Thoracic aorta (tissue), 2 donors: ENCODE measurements at regions not wholly inside any gene's neighbourhood (a gene's known extent, or its start where the extent isn't known, plus 50 kb on each side); places are given as distances from the start of the nearest gene placed in this dataset.

ENCODE experiments used
- ATAC-seq: fragments of 150-250 bp; one replicate; pipeline ENCODE4 v1.8.0; 2017; ENCODE audit warnings: low read depth; ENCODE audit not compliant: insufficient number of reproducible peaks, low FRiP score
- DNase-seq: peaks from one replicate; pipeline ENCODE4 v3.0.0-alpha.2; 2020; ENCODE audit warnings: low spot score
- H3K27ac ChIP-seq, 2 donors: fragments of 200-600 bp; sonication (generic); 1 replicate in 1 of 2; 2 replicates in 1 of 2; pipeline ENCODE4 v1.5.1; 2016; ENCODE audit warnings: mild to moderate bottlenecking in 2 of 2, moderate library complexity in 2 of 2
- H3K27me3 ChIP-seq: fragments of 200-600 bp; sonication (generic); replicated peaks from 2 replicates; pipeline ENCODE4 v1.6.0; 2016; ENCODE audit warnings: mild to moderate bottlenecking; ENCODE audit not compliant: insufficient read depth
- H3K36me3 ChIP-seq: fragments of 200-600 bp; sonication (generic); one replicate; pipeline ENCODE4 v1.5.1; 2016
- H3K4me1 ChIP-seq, 2 donors: fragments of 200-600 bp; sonication (generic); 1 replicate in 1 of 2; 2 replicates in 1 of 2; pipeline versions ENCODE4 v1.5.1 to v1.6.0; 2016; ENCODE audit warnings: low read depth in 2 of 2, mild to moderate bottlenecking in 1 of 2; ENCODE audit not compliant: control insufficient read depth in 1 of 2
- H3K4me3 ChIP-seq: fragments of 200-600 bp; sonication (generic); 2 replicates; pipeline ENCODE4 v1.5.1; 2016; ENCODE audit warnings: mild to moderate bottlenecking
- H3K9me3 ChIP-seq: fragments of 200-600 bp; sonication (generic); 2 replicates; pipeline ENCODE4 v1.5.1; 2016
- TF ChIP-seq, protein P1 (sequence below): fragments of 200-600 bp; sonication (generic); IDR thresholded peaks from one replicate; pipeline ENCODE4 v1.5.1; 2019; ENCODE audit warnings: antibody characterized with exemption

DNA sequence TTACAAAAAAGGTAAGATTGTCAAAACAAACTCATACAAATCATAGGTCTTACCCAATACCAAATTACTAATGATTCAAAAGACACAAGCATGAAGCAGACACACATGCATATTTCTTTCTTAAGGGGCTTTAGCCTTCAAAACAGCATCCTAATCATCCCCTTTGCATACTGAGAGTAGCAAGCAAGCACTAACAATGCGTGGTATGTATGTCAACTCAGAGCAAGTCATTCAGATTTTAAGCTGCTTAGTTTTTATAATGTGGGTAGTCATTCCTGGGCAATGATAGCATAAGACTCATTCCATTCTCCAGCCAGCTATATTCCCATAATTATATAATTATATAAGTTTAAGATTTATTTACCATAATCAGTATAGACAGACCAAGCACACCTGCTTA, 219.6 kb downstream of the DKK2 start:
- no peaks in the 10 kb centered on the region for H3K9me3 ChIP-seq
- no peaks in the 10 kb centered on the region for H3K4me1 ChIP-seq
- H3K4me3 ChIP-seq, result no peak overlapping the region
- TF ChIP-seq, protein P1, sequence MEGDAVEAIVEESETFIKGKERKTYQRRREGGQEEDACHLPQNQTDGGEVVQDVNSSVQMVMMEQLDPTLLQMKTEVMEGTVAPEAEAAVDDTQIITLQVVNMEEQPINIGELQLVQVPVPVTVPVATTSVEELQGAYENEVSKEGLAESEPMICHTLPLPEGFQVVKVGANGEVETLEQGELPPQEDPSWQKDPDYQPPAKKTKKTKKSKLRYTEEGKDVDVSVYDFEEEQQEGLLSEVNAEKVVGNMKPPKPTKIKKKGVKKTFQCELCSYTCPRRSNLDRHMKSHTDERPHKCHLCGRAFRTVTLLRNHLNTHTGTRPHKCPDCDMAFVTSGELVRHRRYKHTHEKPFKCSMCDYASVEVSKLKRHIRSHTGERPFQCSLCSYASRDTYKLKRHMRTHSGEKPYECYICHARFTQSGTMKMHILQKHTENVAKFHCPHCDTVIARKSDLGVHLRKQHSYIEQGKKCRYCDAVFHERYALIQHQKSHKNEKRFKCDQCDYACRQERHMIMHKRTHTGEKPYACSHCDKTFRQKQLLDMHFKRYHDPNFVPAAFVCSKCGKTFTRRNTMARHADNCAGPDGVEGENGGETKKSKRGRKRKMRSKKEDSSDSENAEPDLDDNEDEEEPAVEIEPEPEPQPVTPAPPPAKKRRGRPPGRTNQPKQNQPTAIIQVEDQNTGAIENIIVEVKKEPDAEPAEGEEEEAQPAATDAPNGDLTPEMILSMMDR, result no peak
- no peak overlapping the region for H3K27ac ChIP-seq
- ATAC-seq (no peak), DNase-seq (no peak)
- H3K27me3 ChIP-seq, result no peaks in the 10 kb centered on the region
- H3K36me3 ChIP-seq, result no peaks in the 10 kb centered on the region

- Histone ChIP-seq H3K4me3 (no peak overlapping the region), H3K36me3 (no peaks in the 10 kb centered on the region), H3K9me3 (no peaks in the 10 kb centered on the region), H3K27me3 (no peaks in the 10 kb centered on the region), H3K4me1 (no peaks in the 10 kb centered on the region), H3K27ac (no peak overlapping the region)
- TF ChIP-seq, protein P1, result no peak
- no peak for DNase-seq
- no peak for ATAC-seq
Observed at GRCh38 chr4:106810122-106810521, 226.0 kb downstream of the DKK2 start.

- H3K4me3 ChIP-seq, result no peak overlapping the region
- no peaks in the 10 kb centered on the region for H3K36me3 ChIP-seq
- no peaks in the 10 kb centered on the region for H3K9me3 ChIP-seq
- TF ChIP-seq, protein P1, result peak; percentile 45
- H3K4me1 ChIP-seq, result no peaks in the 10 kb centered on the region
- DNase-seq (no peak), ATAC-seq (peak; percentile 56)
- no peaks in the 10 kb centered on the region for H3K27me3 ChIP-seq
- no peak overlapping the region for H3K27ac ChIP-seq
Observed at GRCh38 chr4:106809076-106809475, 227.0 kb downstream of the DKK2 start.

DNA sequence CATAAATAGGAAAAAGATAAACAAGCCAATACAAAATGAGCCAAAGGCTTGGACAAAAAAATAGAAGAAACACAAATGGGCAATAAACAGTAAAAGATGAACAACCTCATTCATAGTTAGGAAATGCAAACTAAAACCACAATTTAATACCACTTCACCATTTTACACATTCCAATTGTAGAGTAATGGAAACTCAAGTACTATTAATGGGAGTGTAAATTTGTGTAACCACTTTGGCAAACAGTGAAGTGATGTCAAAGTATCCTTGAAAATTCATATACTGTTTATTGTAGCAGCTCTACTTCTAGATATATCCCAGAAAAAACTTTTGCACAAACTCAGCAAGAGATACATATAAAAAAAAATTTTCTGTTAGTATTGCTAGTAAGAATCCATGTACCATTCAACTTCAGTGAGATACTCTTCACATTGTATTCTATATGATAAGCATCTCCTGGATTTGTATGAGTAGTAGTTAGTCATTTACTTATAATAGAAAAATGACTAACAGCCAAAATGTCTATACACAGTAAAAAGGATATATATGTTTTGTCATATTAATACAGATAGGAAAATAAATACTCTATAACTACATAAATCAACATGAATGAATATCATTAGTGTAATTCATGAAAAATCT, 229.8 kb downstream of the DKK2 start:
- H3K36me3 ChIP-seq, result no peaks in the 10 kb centered on the region
- TF ChIP-seq, protein P1, result no peak
- no peaks in the 10 kb centered on the region for H3K27me3 ChIP-seq
- DNase-seq (no peak), ATAC-seq (no peak)
- H3K4me3 ChIP-seq, result no peak overlapping the region
- H3K9me3 ChIP-seq, result no peaks in the 10 kb centered on the region
- peaks cover 0 to 3% of the 10 kb centered on the region in 2 donors for H3K4me1 ChIP-seq
- no peak overlapping the region for H3K27ac ChIP-seq

DNA sequence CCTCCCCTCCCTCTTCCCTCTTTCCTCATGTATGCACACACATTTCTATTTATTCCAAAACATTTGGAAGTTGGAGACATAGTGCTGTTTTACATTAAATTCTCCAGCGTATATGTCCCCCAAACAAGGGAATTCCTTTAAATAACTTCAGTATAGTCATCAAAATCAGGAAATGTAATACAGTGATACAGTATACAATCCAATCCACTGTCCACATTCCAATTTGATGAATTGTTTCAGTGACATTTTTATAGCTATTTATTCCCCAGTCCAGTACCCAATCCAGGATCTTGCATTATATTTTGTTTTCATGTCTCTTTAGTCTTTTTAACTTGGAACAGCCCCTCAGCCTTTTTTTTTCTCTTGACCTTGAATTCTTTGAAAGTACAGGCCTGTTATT, 233.0 kb downstream of the DKK2 start:
- peaks cover 0 to 3% of the 10 kb centered on the region in 2 donors for H3K4me1 ChIP-seq

More for the DNA sequence above, 233.0 kb downstream of the DKK2 start:
- no peaks in the 10 kb centered on the region for H3K36me3 ChIP-seq
- no peak overlapping the region for H3K27ac ChIP-seq
- TF ChIP-seq, protein P1, result no peak
- DNase-seq, result no peak
- no peaks in the 10 kb centered on the region for H3K9me3 ChIP-seq
- H3K4me3 ChIP-seq, result no peak overlapping the region
- ATAC-seq, result no peak
- H3K27me3 ChIP-seq, result no peaks in the 10 kb centered on the region
